ENCODE measurements at regions not wholly inside any gene's neighbourhood (a gene's known extent, or its start where the extent isn't known, plus 50 kb on each side); places are given as distances from the start of the nearest gene placed in this dataset.
A peak's percentile ranks its signal among the peaks of the same experiment; 100 is the strongest.
"Not testable (repeated sequence)": the region's sequence is repeated elsewhere in the genome, so short reads cannot be mapped to it uniquely, and the experiment has no call there.

GRCh38 chr2:111273007-111273406 lies 152.3 kb downstream of the BCL2L11 start:
- H3K27ac ChIP-seq; H3K4me3 ChIP-seq; DNase-seq (ENCODE audit: low spot score): not testable (repeated sequence)

- not testable (repeated sequence) for H3K4me3 ChIP-seq; DNase-seq (ENCODE audit: low spot score)
- H3K27ac ChIP-seq: peak overlapping the region in 1 of 2 donors; percentile 47
These were observed 154.5 kb downstream of the BCL2L11 start for GRCh38 chr2:111275047-111275853.

DNA sequence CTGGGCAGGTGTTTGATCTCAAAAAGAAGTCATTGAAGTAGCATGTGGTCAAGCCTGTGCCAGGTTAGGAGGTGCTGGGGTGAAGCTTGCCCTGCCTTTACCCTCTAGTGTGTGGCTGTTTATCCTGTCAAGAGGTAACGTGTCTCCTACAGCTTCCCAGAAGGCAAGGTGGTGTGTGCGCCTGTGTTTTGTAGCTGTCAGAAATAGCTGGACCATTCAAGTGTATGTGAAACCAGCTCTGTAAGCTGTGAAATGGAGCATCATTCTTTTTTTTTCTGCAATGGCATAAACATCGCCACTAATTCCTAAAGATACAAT lies 155.1 kb downstream of the BCL2L11 start:
- not testable (repeated sequence) for DNase-seq (ENCODE audit: low spot score); H3K4me3 ChIP-seq; H3K27ac ChIP-seq

DNA sequence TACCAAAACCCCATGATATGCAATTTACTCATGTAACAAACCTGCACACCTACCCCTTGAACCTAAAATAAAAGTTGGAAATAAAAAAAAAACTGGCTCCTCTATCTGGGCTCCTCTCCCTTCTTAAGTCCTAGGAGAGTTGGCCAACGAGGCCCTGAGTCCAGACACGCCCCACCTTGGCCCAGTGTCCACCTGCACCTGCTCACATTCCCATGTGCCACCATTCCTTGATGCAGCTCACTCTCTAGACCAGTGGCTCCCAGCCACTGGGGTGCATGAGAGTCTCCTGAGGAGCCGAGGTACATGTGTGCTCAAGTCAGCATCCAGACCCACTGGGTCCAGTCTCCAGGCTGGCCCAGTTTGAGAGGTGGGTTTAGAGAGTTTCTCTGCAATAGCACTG lies 157.4 kb downstream of the BCL2L11 start:
- H3K27ac ChIP-seq: not testable (repeated sequence)

DNA sequence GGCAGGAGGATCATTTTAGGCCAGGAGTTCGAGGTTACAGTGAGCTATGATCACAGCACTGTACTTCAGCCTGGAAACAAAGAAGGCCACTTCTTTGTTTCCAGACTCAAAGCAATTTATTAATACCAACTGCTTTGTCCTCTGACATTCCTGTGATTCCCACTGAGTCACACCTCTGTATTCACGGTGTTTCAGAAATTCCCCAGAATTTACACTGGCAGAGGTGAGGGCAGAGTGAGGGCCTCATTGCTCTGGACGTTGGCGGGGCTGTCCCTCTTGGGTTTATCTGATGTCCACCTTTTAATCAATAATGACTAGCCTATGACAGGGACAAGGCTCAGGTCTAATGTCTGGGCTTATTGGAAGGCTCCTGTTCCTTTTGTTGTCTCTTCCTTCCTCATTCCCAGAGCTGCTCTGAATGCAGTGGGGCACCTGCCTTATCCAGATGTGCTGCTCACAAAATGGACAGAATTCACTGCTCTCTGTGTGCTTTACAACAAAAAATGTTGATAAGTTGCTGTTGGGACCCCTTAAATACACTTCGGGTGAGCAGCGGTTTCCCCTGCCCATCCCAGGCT lies 160.1 kb downstream of the BCL2L11 start:
- H3K4me3 ChIP-seq; H3K27ac ChIP-seq; DNase-seq (ENCODE audit: low spot score): not testable (repeated sequence)

More for the DNA sequence above, 157.4 kb downstream of the BCL2L11 start:
- DNase-seq (ENCODE audit: low spot score); H3K4me3 ChIP-seq: not testable (repeated sequence)

GRCh38 chr2:111282162-111282561 lies 161.4 kb downstream of the BCL2L11 start:
- not testable (repeated sequence) for DNase-seq (ENCODE audit: low spot score); H3K27ac ChIP-seq; H3K4me3 ChIP-seq

GRCh38 chr2:111287646-111288568 lies 167.2 kb downstream of the BCL2L11 start:
- not testable (repeated sequence) for DNase-seq (ENCODE audit: low spot score); H3K27ac ChIP-seq; H3K4me3 ChIP-seq

DNA sequence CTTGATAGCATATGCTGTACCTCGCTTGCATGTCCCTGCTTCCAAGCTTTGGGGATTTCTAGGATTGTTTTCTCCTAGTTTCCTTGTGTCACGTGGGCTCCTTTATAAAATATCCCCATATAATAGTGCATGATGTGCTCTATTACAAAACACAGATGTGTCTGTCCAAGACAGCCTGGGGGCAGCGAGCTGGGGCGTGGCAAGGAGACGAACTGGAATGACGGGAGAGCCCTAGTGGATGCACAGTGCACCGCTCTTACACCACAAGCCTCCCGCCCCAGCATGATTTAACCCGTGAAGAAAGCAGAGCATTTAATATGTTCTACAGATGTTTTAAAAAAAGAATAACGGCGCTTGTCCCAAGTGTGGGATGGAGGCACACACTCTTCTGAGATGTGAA lies 169.7 kb downstream of the BCL2L11 start:
- H3K4me3 ChIP-seq; DNase-seq (ENCODE audit: low spot score); H3K27ac ChIP-seq: not testable (repeated sequence)

- DNase-seq (ENCODE audit: low spot score); H3K4me3 ChIP-seq; H3K27ac ChIP-seq: not testable (repeated sequence)
These were observed 170.9 kb downstream of the BCL2L11 start for GRCh38 chr2:111291566-111291965.

DNA sequence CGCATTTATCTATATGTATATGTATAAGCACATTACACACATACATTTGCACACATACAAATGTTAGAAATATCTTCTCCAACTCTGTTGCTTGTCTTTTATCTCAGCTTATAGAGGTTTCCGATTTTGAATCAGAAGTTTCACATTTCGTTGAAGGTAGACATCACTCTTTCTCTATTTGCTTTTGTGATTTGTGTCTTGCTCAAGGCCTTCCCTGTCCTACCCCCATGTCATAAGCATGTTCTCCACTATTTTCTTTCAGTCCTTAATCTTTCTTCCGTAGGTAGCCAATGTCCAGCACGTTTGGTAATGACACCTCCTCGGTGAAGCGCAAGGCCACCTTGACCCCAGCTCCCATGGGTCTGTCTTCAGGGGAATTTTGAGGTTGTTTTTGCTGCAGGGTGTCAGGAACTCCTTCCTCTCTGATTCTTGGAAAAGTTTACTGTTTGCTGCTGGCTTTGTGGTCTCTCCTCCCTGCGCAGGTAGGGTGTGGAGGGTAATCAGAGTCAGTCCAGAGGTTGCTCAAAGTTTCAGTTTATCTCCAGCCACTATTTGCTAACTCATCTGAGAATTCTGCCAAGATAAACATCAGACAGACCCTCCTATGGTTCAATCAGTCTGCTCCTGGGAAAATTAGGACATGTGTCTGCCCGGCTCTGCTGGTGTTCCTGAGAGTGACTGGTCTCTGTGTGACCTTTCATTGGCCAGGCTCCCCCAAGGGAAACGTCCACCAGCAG lies 171.7 kb downstream of the BCL2L11 start:
- not testable (repeated sequence) for H3K27ac ChIP-seq

DNA sequence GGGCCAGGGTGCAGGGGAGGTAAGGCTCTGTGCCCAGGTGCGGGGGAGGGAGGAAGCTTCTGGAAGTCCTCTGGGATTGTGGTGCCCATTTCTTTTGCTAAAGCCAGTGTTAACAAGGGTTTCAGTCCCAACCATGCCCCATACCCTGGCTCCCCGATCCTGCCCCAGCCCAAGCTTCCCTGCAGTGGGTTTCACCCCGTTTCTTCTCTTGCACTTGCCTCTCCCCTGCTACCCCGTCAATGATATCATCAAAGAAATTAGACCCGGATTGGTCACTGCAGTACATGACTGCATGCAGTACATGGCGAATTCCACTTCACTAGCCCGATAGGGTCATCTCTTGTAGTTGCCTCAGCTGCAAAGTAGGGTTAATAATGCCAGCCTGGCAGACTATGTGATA lies 174.0 kb downstream of the BCL2L11 start:
- not testable (repeated sequence) for H3K4me3 ChIP-seq; DNase-seq (ENCODE audit: low spot score); H3K27ac ChIP-seq

More for the DNA sequence above, 171.7 kb downstream of the BCL2L11 start:
- DNase-seq (ENCODE audit: low spot score); H3K4me3 ChIP-seq: not testable (repeated sequence)

- not testable (repeated sequence) for H3K27ac ChIP-seq; DNase-seq (ENCODE audit: low spot score); H3K4me3 ChIP-seq
These were observed 175.5 kb downstream of the BCL2L11 start for GRCh38 chr2:111296122-111296804.

- H3K27ac ChIP-seq; H3K4me3 ChIP-seq; DNase-seq (ENCODE audit: low spot score): not testable (repeated sequence)
These were observed 176.4 kb downstream of the BCL2L11 start for GRCh38 chr2:111297128-111297527.

DNA sequence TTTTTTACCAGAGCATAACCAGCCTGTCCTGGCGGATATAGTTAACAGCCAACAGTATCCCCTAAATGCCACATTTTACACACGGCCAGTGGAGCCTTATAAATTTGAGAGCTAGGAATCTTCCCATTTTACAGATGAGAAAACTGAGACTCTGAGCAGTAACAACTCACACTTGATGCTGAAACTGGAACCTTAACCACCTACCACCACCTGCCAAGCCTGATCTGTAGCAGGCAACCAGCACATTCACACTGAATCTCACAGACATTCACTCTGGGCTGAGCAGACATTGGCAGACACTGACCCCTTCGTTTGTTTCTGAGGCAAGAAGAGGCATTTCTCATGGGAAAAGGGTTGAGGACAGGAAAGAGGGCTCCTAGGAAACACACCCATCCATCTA lies 178.2 kb downstream of the BCL2L11 start:
- H3K4me3 ChIP-seq; DNase-seq (ENCODE audit: low spot score); H3K27ac ChIP-seq: not testable (repeated sequence)

- not testable (repeated sequence) for DNase-seq (ENCODE audit: low spot score); H3K4me3 ChIP-seq; H3K27ac ChIP-seq
These were observed 178.9 kb downstream of the BCL2L11 start for GRCh38 chr2:111299635-111300034.

- H3K27ac ChIP-seq; H3K4me3 ChIP-seq; DNase-seq (ENCODE audit: low spot score): not testable (repeated sequence)
These were observed 181.0 kb downstream of the BCL2L11 start for GRCh38 chr2:111301677-111302076.

- not testable (repeated sequence) for DNase-seq (ENCODE audit: low spot score); H3K4me3 ChIP-seq; H3K27ac ChIP-seq
These were observed 181.9 kb downstream of the BCL2L11 start for GRCh38 chr2:111302397-111303218.

All from coronary artery (tissue), 2 donors.